Caki2 (cell line): ENCODE measurements at regions not wholly inside any gene's neighbourhood (a gene's known extent, or its start where the extent isn't known, plus 50 kb on each side); places are given as distances from the start of the nearest gene placed in this dataset.

Experiments used
- DNase-seq: peaks from one replicate; pipeline ENCODE4 v3.0.0-alpha.2; 2015; ENCODE audit warnings: low read depth
- in situ Hi-C: cut with HindIII; loops from 2 replicates; pipeline ENCODE4 v1.10.0; 2016; ENCODE audit warnings: low sequenced_read_pairs, low pct_unique_long_range_greater_than_20kb, mixed read lengths

DNA sequence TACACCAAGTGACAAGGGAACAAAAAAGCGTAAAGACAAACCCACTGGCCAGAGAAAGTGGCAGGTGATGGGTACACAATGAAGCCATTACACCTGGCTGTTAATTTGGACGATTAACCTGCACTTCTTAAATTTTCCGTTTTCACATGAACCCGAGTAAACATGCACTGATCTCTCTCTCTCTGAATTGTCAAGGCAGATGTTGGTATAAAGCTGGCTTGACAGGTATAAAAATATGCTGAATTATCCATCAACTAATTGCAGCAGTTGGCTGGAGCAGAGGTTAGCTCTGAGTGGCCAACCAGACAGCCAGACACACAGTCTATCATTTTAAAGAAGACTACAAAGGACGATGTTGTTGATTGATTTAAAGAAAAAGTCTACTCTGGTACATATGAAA is 561.7 kb upstream of the ALCAM start:
- DNase-seq: no peak
- in situ Hi-C loops: no loop called here

DNA sequence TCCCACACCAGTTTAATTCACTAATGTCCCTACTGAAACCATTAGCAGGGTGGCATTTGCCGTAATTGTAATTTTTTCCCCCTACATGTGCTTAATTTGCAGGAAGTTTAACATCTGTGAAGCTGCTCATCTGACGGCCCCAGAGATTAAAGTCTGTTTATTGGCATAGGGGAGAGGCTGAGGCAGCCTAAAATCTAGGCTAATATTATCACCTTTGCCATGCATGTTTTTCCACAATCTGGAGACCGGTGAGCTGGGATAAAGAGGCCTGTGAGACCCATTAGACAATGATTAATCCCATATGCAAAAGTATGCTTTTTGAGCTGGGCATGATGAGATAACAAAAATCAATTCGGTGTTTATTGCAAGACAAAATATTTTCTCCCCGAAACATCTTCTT is 561.2 kb upstream of the ALCAM start:
- in situ Hi-C loops: no loop called here
- no peak for DNase-seq

DNA sequence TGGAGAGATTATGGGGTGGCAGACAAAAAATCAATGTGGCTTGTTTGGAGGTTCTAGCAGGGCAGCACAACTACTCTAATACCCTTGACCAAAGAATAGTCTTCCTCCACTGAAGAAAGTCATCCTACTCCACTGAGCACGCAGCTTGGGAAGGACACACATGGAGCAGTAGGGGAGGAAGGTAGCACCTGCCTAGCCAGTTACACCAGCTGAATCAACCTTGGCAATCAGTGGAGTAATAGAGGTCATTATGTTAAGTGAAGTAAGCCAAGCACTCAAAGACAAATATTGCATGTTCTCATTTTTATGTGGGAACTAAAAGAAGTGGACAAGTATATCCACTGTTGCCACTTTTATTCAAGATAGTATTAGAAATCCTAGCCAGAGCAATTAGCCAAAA is 555.8 kb upstream of the ALCAM start:
- no peak for DNase-seq
- in situ Hi-C loops: no loop called here

DNA sequence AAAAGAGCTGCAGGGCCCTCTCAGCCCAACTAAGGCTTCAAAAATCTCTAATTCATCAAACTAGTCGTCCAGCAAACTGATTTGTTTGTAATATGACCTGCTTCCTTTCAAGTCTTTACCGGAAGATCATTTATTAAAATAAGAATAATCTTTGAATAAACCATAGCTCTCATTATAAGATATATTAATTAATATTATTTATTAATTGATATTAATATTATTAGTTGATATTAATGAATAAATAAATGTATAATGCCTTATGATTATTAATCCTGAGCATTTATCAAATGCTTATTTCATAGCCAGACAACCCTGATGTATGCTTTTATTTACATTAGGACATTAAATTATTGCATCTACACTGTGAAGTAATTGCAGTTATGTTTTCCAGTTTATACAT is 550.7 kb upstream of the ALCAM start:
- DNase-seq: no peak
- in situ Hi-C loops: no loop called here

DNA sequence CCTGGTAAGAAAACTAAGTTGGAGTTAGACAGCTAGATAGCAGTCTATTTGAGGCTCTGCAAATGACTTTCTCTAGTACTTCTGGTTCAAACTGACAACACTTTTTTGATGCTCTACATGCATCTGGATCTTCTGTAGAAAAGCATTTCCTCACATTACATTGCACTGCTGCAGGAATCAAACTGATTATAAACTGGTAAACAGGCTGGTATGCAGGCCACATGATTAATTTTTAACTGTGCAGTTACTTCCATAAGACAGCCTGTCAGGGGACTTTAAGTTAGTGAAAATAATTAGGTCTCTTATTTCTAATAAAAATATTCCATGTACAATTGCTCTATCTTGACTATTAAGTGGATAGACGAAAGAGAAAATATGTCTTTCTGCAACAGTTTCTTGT is 550.0 kb upstream of the ALCAM start:
- in situ Hi-C loops: no loop called here
- no peak for DNase-seq

DNA sequence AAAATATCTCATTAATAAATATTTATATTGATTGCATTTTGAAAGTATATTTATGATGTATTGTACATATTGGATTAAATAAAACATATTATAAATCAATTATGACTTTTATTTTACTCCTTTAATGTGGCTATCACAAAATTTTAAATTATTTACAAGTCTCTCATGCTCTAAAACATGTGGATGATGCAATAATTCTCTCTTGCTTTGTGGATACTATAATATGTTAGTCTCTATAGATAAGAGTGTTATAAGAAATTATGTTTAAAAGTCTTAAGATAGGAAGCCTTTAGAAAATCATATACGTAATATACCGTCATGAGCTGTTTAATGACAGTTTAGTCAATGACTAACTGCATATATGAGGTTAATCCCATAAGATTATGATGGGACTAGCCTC is 547.4 kb upstream of the ALCAM start:
- no peak for DNase-seq
- in situ Hi-C loops: no loop called here

DNA sequence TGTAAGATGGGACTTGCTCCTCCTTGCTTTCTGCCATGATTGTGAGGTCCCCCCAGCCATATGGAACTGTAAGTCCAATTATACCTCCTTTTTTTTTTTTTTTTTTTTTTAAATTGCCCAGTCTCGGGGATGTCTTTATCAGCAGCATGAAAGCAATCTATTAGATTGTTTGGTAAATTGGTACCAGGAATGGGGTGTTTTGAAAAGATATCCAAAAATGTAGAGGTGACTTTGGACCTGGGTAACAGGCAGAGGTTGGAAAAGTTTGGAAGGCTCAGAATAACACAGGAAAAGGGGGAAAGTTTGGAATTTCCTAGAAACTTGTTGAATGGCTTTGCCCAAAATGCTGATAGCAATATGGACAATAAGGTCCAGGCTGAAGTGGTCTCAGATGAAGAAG is 545.8 kb upstream of the ALCAM start:
- DNase-seq: no peak
- in situ Hi-C loops: no loop called here

DNA sequence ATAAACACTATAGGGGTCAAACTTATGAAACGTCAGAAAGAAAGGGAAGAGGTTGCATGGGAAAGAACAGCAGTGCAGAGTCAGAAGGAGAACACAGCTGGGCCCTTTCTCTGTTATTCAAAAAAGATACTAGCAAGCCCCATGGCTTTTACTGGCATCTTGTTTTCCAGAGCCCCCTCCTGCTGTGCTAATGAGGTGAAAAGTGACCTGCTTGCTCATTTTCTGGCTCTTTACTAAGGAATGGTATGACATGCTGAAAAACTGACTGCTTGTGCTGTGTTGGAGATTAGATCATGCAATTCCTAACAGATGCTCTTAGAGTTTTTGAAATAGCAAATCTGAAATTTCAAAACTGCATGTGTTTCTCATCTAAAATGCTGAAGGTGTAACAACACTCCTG is 541.6 kb upstream of the ALCAM start:
- in situ Hi-C loops: no loop called here

DNA sequence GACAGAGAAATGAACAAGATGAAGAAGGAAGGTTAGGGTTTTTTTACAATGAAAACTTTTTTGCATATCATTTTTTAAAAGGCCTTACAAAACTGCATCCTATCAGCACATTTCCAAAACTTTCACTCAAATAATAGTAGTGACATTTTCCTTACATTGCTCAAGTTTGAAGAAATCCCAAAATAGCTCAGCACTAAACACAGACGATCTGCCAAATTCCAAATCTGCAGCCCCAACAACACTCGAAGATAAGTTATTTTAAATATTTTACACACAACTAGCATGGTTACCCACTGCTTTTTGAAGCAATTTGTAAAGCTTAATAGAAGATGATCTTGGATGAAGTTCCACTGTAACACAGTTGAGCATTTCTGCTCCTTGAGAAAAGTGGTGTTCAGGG is 535.6 kb upstream of the ALCAM start:
- no peak for DNase-seq
- in situ Hi-C loops: no loop called here

More for the DNA sequence above, 541.6 kb upstream of the ALCAM start:
- DNase-seq: no peak

DNA sequence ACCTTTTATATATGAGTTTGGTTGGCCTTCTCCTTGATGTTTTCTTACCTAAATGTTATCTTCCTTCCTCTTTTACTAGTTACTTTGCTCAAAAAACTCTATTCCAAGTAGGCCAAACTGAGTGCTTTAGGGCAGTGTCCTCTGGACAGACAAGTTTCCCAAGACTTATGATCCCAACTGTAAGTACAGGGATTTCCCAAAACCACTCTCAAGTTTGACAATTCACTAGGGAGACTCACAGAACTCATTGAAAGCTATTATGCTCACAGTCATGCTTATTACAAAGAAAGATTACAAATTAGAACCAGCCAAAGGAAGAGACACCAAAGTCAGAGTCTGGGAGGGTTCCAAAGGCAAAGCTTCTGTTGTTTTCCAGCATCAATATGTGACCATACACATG is 534.2 kb upstream of the ALCAM start:
- in situ Hi-C loops: no loop called here
- no peak for DNase-seq

DNA sequence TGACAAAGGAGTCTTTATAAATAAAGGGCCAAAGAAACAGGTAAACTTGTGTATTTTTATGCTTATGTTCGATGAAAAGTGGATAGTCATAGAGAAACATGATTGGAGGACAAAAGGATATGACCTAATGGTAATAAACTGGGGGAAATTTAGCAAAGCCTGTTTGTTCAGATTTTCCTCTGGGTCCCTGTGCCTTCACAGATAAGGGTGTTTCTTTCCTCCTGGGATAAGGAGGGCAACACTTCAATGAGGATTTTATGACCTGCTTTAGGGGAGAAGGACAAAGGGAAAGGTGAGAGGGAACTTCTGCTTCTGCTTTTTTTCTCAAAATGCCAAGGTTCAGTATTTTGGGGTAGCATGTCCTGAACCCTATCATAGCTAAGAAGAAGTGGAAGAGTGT is 531.3 kb upstream of the ALCAM start:
- in situ Hi-C loops: no loop called here
- DNase-seq: no peak

DNA sequence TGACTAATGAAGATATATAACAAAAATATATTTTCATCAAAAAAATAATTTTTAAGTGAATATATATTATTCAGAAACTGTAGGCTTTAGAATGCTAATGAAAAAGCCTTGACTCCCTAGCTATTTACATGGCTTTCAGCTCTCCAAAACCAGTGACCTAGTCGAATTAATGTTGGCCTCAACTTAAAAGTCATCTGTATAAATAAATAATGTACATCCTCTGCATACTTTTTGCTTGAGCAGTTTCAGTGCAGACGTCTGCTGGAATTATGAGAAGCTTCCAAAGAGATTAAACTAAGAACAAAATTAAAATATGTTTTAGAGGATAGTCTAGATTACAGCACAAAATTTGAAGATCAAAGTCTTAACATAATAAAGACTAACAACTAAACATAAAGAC is 520.4 kb upstream of the ALCAM start:
- in situ Hi-C loops: no loop called here
- DNase-seq: no peak

DNA sequence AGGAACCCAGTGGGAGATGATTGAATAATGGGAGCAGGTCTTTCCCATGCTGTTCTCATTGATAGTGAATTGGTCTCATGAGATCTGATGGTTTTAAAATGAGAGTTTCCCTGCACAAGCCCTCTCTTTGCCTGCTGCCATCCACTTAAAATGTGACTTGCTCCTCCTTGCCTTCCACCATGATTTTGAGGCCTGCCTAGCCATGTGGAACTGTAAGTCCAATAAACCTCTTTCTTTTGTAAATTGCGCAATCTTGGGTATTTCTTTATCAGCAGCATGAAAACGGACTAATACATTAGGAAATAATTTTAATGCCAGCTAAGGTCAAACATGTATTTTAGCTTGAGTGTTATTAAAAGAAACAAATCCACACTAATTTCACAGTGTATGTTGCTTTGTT is 517.6 kb upstream of the ALCAM start:
- in situ Hi-C loops: no loop called here
- no peak for DNase-seq

DNA sequence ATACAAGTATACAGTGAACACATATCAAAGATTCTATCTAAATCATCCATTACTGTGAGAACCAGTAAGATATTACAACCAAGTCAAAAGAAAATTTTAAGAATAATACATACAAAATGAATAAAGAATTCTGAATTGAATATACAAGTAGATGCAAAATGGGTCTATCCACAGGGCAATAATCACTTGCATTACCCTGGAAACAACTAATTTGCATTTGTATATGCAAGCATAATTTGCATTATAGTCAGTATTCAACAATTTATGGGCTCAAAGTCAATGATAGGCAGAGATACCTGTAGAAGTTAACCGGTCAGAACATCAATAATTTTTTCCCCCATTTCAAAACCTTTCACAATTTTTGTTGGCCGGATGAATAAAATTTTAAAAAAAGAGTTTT is 512.2 kb upstream of the ALCAM start:
- no peak for DNase-seq
- in situ Hi-C loops: no loop called here

DNA sequence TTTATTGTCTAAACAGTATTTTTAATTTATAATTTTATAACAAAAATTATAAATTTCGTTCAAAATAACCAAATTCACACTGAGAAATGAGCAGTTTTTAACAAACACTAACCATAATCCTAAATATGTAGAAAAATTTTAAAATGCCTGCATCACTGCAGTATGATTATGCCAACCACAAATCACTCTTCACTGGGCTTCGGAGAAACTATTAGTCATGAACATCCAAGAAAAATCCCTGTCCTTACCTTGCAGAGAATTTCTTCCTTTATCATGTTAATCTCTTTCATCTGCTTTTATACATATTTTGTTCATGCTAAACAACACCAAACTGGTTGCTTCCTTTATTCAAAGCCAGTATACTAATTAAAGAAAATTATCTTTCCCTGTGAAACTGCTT is 511.0 kb upstream of the ALCAM start:
- in situ Hi-C loops: no loop called here

DNA sequence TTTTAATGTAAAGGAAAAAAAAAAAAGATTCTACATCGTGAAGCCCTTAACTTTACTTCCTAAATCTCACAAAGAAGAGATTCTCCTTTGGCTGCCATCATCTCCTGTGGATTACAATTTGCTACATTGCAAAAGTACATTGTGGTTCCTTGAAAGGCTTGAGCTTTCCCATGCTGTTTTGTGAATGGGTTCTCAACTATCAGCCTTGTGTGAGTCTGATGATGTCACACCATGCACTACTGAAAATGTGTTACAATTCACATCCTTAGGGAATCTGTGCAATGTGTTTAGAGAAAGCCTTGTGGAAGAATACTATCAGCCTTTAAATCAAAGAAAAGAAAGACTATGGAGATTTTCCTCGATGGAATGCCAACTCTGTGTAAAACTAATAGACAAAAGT is 510.0 kb upstream of the ALCAM start:
- in situ Hi-C loops: no loop called here
- no peak for DNase-seq

More for the DNA sequence above, 511.0 kb upstream of the ALCAM start:
- DNase-seq: no peak

DNA sequence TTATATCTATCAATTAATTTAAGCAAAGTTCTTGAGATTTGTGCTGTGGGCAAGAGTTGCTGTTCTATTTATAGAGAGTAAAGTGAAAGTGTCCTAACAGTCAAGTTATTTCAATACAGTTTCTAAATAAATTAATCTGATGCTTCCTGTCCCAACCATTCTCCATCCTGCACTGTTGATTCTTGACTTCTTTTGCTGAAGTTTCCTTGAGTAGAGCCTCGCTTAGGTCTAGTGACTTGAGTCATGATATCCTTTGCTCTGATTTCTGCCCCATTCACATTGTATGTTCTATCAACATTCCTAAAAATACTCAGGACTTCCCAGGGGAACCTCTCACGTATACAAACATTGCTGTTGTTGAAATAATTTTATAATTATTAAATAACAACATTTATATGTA is 498.4 kb upstream of the ALCAM start:
- no peak for DNase-seq
- in situ Hi-C loops: no loop called here

DNA sequence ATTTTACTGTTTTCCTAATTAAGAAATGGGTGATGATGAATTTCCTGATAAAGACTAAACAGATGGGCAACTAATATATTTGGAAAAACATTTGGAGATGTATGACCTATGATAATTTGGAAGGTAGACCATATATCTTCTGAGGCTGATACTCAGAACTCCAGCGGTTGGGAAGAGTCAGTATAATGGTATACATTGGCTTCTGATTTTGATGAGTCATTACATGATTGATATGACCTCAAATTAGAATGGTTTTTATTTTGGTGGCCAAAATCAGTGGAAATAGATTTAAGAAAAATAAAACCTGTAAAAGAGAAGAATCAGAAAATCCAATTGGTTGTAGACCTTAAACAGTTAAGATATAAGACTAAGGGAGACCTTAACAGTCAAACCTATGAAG is 496.4 kb upstream of the ALCAM start:
- no peak for DNase-seq
- in situ Hi-C loops: no loop called here

DNA sequence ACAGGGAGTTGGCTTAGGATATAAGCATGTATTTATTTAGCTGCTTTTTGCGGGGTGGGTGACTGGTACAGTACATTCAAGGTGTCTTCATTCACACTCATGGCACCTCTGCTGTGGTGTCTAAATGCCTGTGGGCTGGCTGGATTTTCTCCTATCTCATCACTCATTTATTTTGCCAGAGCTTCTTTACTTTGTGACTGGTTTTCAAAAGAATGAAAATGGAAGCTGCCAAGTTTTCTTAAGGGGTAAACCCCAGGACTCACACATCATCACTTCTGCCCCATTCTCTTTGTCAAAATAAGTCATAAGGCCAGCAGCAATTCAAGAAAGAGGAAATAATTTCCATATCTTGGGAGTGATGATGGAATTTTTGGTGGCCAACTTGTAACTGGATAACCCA is 493.4 kb upstream of the ALCAM start:
- no peak for DNase-seq
- in situ Hi-C loops: no loop called here

DNA sequence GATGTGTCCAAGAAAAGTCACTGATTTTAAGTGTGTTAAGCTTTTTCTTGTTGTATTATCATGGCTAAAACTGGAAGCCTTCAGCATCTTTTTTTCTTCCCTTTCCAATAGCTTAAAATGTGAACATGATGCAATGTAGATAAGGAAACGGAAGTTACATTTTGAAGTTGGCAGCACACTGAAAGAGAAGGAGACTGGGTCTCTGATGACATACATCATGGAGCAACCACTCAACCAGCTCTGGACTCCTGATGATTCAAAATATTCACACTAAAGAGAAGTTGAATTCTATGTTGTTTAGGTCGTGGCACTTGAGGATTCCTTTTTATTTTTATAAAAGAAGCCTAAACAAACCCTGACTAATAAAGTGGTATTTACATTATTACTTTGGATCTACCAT is 488.3 kb upstream of the ALCAM start:
- in situ Hi-C loops: no loop called here
- no peak for DNase-seq

DNA sequence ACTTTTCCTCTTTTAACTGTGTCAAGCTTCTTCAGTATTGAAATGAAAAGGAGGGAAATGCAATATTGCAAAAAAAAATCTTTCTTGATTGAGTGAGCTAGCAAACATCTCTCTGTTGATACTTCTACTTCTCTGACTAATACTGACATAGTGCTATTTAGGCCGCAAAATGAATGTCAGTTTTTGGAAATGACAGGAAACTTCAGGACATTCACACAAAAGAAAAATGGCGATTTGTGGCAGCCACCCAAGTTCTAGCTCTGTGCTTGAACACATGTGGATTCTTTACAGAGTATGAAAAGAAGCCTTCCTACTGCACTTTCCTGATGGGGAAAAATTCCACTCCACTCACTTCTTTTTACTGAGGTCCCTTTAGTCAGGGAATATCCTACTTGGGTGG is 486.8 kb upstream of the ALCAM start:
- in situ Hi-C loops: no loop called here
- no peak for DNase-seq
